NCI-H460 (cell line): ENCODE measurements at regions not wholly inside any gene's neighbourhood (a gene's known extent, or its start where the extent isn't known, plus 50 kb on each side); places are given as distances from the start of the nearest gene placed in this dataset.
A peak's percentile ranks its signal among the peaks of the same experiment; 100 is the strongest.

Experiments
- DNase-seq: peaks from one replicate; pipeline ENCODE4 v3.0.0-alpha.2; 2016; ENCODE audit warnings: low read depth; ENCODE audit errors: extremely low read depth

DNA sequence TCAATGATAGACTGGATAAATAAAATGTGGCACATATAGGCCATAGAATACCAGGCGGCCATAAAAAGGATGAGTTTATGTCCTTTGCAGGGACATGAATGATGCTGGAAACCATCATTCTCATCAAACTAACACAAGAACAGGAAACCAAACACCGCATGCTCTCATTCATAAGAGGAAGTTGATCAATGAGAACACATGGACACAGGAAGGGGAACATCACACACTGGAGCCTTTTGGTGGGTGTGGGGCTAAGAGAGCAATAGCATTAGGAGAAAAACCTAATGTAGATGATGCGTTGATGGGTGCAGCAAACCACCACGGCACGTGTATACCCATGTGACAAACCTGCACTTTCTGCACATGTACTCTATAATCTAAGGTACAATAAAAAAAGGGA lies 883.4 kb upstream of the PRMT6 start:
- no peak for DNase-seq

- no peak for DNase-seq
Measured at GRCh38 chr1:106178791-106179190, 877.7 kb upstream of the PRMT6 start.

- DNase-seq = no peak
Measured at GRCh38 chr1:106181866-106182265, 874.6 kb upstream of the PRMT6 start.

DNA sequence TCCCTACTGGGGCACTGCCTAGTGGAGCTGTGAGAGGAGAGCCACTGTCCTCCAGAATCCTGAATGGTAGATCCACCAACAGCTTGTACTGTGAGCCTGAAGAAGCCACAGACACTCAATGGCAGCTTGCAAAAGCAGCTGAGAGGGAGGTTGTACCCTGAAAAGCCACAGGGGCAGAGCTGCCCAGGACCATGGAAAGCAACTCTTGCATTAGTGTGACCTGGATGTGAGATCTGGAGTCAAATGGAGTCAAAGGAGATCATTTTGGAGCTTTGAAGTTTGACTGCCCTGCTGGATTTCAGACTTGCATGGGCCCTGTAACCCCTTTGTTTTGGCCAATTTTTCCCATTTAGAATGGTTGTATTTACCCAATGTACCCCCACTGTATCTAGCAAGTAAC lies 871.4 kb upstream of the PRMT6 start:
- DNase-seq = no peak

DNA sequence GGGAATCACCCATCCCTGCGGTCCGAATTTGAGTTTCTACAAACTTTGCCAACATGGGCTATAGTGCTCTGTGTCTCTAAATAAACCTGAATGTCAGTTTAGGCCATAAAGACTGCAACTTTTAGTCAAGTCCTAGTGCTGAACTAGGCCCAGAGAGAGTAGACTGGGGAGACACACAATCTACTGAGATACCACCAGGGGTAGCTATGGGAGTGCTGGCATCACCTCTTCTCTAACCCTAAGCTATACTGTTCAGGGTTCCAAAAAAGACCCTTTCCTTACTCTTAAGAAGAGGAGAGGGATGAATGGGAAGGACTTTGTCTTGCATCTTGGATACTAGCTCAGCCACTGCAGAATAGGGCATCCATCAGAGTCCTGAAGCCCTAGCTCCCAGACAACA lies 866.7 kb upstream of the PRMT6 start:
- DNase-seq = no peak

GRCh38 chr1:106194206-106194605 lies 862.3 kb upstream of the PRMT6 start:
- no peak for DNase-seq

DNA sequence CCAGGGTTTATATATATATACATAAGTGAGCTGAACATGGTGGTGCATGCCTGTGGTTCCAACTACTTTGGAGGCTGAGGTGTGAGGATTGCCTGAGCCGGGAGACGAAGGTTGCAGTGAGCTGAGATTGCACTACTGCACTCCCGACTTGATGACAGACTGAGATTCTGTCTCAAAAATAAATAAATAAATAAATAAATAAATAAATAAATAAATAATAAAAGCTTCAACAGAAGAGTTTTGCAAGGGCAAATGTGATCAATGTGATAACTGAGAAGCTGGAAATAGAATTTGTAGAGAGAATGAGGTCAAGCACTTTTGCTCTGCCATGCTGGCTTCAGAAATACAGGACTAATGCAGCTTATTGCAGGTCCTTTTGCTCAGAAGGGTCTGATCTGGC lies 855.8 kb upstream of the PRMT6 start:
- no peak for DNase-seq

DNA sequence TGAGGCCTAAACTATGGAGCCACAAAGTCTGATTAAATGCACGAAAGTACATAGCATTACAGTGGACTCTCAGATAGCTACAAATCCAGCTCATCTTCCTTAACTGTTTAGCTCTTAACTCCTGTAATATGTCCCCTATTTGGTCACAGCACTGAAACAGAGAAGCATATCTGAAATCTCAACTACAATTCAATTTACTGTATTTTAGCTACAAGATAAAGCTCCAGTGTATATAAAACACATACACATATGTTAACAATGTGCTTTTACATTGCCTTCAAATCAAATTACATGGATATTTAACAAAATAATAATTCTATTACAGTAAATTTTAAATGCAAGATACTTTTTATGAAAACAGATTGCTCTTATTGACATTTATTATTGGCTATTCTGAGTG lies 849.3 kb upstream of the PRMT6 start:
- DNase-seq = no peak

DNA sequence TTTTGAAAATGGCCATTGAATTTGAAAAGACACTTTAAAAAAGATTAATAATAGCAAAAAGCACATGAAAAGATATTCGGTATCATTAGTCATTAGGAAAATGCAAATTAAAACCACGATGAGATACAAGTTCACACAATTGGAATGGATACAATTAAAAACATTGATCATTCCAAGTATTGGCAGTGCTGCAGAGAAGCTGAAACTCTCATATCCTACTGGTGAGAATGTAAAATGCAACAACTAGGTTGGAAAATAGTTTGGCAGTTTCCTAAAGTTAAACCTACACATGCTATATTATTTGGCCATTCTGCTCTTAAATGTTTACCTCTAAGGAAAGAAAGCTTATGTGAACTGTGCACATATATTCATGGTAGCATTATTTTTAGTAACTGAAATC lies 838.7 kb upstream of the PRMT6 start:
- DNase-seq = no peak

- peak; percentile 72 for DNase-seq
Measured at GRCh38 chr1:106222403-106222802, 834.1 kb upstream of the PRMT6 start.

GRCh38 chr1:106223213-106223612 lies 833.3 kb upstream of the PRMT6 start:
- no peak for DNase-seq

DNA sequence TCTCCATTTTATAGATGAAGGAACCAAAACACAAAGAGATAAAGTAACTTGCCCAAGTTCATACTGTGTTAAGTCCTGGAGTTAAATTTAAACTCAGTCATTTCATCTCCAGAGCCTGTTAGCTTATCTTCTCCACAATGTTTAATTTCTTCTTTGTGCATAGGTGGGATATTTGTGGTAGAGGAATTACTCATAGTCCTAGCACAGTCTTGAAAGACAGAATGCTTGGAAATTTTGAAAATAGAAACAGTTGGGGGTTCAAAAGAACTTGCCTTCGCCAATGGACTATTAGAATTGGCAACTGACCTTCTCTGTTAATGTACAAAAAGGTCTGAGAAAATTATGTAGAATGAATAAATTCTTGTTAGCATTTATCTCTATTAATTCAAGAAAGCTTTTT lies 832.0 kb upstream of the PRMT6 start:
- no peak for DNase-seq

- no peak for DNase-seq
Measured at GRCh38 chr1:106225403-106225802, 831.1 kb upstream of the PRMT6 start.

- no peak for DNase-seq
Measured at GRCh38 chr1:106226550-106226949, 829.9 kb upstream of the PRMT6 start.

DNA sequence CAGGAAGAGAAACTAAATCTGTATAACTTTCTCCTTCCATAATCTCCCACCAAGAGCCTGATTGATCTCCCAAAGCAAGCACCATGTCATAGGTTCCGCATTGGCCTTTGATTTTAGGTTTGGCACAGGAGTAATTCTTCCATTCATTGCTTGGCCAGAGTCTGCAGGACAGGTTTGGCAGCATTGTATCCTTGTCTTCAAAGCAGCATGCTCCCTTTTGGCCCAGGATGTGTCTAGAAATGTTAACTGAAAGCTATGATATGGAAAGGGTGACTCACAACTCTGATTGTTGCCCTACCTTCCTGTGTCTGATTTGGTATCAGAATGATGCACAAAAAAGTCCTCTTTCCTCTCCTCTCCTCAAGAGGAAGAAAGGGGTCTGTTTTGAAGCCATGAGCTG lies 824.3 kb upstream of the PRMT6 start:
- no peak for DNase-seq

- DNase-seq = no peak
Measured at GRCh38 chr1:106233511-106233910, 823.0 kb upstream of the PRMT6 start.

GRCh38 chr1:106249365-106249764 lies 807.1 kb upstream of the PRMT6 start:
- DNase-seq = no peak

DNA sequence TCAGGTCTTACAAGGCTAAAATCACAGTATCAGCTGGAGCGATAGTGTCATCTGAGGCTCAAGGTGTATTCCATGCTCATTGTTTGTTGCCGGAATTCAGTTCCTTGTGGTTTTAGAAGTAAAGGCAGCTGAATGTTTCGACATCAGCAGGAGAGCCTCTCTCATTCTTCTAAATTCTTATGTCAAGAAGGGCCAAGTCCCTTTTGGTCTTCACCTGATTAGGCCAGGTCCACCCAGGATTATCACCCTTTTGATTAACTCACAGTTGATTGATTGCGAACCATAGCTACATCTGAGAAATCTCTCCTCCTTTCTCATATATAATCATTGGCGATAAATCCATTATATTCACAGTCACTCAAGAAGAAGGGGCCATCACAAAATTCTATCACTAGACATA lies 806.7 kb upstream of the PRMT6 start:
- no peak for DNase-seq

DNA sequence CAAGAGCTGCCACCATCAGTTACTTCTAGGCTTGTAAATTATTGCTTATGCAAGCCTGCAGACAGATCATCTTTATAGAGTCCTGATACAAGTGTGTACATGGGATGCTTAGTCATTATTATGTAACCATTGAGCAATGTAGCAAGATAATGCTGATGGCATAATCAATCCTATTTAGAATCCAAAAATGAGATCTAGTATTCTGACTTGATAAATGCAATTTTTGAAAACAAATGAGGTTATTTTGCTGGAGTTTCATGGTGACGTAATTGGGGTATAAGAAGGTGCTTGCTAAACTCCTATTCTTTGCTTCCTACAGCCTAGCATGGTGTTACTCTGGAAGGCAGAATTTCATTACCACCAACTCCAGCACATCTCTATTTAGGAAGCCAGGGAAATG lies 801.7 kb upstream of the PRMT6 start:
- DNase-seq = peak; percentile 74

DNA sequence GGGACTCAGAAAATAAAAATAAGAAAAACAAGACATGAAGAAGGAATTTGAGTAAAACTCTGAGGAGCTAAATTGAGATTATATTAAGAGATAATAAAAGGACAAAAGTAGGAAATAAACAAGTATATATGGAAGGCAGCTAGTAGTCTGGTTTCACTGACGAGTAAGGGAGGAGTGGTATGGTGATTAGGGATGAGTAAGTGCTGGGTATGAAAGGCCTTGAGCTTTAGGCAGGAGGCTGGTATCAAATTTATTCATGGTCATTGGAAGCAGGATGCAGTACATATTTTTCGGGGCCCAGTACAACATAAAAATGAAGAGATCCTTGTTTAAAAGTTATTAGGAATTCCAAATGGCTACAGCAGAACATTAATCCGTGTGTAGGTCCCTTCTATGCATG lies 789.7 kb upstream of the PRMT6 start:
- no peak for DNase-seq

DNA sequence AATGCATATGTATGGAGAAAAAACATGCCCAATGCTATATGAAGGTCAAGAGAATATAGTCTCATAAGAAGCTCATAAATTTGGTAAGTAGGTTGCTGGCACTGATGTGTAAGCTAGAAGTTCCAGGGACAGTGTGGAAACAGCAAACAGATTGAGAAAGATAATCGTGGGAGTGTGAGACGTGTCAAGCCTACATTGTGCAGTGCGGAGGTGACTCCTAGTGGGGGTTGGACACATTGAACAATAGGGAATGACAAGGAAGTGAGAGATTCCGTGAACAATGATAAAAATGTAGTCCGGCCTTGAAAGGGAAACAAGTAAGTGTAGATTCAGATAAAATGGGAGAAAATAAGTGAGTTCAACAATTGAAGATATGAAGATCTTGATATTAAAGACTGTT lies 788.4 kb upstream of the PRMT6 start:
- DNase-seq = peak; percentile 76

GRCh38 chr1:106276871-106277270 lies 779.6 kb upstream of the PRMT6 start:
- DNase-seq = no peak

- DNase-seq = no peak
Measured at GRCh38 chr1:106277786-106278185, 778.7 kb upstream of the PRMT6 start.

DNA sequence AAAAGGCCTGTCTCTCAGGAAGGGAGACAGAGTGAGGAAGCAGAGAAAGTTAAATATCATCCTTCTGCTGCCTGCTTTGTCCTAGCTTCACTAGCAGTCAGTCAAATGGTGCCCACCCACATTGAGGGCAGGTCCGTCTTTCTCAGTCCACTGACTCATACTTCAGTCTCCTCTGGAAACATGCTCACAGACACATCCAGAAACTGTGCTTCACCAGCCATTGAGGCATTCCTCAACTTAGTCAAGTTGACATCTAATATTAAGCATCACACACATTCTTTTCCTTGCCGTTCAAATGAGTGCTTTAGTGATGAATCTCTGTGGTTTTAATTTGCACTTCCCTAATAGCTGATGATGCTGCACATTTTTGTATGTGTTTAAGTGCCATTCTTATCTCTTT lies 777.8 kb upstream of the PRMT6 start:
- no peak for DNase-seq
